NCI-H1417 (cell line): ENCODE measurements at regions not wholly inside any gene's neighbourhood (a gene's known extent, or its start where the extent isn't known, plus 50 kb on each side); places are given as distances from the start of the nearest gene placed in this dataset.

Experiments
- DNase-seq, 3 experiments: peaks; one replicate each; lab custom pipeline; 2025; lab: John Stamatoyannopoulos, UW

GRCh38 chr6:44636561-44637248 lies 249.2 kb downstream of the CDC5L start:
- DNase-seq, result no peak

DNA sequence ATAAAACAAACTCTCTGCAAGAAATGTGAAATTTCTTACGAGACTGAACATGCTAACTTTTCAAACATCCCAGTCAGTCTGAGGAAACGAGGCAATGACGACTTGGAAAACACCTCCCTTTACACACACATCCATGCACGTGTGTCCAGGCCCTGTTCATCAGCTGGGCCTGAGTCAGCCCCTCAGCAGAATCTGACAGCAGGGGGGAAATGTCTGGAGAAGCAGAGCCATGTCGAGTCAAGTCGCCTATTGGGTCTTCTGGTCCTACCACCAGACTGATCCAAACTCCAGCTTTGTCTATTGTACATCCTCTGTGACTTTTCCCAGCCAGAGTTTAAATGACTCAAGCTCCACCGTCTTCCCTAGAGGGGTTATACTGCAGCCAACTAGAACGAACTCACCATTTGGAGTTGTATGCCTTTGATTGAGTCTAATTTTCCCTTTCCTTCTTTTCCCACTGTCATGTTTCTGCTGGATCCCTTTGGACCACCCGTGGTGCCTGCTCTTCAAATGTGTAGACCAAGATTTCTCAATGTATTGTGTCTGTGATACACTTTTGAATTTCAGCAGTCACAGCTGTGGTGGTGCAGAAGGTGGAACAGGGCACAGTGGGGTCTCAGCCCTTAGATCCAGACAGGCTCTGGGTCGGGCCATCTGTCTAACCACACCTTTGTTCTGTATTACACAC lies 254.0 kb downstream of the CDC5L start:
- no peak for DNase-seq

DNA sequence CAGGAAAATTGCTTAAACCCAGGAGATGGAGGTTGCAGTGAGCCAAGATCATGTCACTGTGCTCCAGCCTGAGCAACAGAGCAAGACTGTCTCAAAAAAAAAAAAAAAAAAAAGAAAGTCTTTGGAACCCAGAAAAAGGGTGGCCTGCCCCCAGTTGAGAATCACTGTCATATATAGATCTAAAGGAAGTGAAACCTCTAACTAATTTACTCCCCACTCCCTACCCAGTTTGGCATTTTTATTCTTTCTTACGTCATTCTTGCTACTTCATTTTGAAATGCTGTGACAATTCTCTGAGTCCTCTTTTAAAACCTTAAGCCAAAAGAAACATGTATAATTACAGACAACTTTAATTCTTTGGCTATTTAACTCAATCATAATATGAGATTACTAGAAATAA lies 254.8 kb downstream of the CDC5L start:
- DNase-seq, result no peak

GRCh38 chr6:44642870-44643522 lies 255.5 kb downstream of the CDC5L start:
- DNase-seq, result peak; percentile 38 to 80 (median 66)

DNA sequence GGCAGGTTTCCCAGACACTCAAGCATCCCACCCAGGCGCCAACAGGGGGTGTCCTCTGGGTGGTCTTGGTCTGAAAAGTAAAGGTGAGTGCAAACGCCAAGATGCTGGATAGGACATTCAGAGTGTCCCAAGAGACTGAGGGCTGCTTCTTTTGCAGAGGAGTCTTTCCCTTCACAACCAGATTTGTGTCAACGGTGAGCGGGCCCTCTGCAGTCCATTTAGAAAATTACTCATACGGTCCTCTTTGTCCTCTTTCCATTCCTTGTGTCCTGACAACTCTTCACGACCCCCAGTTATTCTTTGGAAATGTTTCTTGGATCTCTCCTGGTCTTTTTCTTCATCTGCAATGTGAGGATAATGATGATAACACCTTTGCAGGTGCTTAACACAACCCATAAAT lies 257.8 kb downstream of the CDC5L start:
- DNase-seq, result no peak

GRCh38 chr6:44646355-44646754 lies 258.8 kb downstream of the CDC5L start:
- no peak for DNase-seq

DNA sequence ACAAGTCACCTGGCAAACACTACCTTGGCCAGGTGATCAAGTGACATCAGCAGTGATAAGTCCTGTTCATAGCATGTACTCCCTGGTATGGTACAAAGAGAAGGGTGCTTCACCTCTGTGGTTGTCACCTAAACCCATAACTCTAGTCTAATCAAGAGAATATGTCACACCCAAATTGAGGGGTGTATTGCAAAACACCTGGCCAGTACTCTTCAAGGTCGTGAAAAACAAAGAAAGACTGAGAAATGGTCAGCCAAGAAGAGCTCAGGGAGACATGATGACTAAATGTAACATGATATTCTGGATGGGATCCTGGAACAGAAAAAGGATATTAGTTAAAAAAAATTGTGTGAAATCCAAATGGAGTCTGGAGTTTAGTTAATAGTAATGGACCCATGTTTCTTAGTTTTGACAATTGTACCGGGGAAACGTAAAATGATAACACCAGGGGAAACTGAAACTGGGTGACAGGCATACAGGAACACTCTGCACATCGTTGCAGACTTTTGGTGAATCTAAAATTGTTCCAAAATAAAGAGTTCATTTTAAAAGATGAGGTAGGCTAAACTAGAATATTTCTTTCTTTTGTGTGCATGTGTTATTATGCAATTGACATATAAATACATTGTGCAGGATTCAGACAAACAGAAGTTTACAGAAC lies 262.0 kb downstream of the CDC5L start:
- peak in 1 of 3 experiments; percentile 13 for DNase-seq

DNA sequence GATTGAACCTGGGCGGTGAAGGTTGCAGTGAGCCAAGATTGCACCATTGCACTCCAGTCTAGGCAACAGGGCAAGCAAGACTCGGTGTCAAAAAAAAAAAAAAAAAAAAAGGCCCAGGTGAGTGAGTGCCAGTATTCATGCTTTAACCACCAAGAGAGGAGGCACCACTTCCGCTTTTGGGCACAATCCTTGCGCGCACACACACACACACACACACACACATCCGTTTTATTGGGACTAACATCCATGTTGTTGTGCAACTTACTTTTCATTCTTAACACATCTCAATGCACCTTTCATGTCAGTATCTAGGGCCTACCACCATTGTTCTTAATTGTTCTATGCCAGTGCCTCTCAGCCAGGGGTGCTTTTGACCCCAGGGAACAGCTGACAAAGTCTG lies 263.0 kb downstream of the CDC5L start:
- no peak for DNase-seq

DNA sequence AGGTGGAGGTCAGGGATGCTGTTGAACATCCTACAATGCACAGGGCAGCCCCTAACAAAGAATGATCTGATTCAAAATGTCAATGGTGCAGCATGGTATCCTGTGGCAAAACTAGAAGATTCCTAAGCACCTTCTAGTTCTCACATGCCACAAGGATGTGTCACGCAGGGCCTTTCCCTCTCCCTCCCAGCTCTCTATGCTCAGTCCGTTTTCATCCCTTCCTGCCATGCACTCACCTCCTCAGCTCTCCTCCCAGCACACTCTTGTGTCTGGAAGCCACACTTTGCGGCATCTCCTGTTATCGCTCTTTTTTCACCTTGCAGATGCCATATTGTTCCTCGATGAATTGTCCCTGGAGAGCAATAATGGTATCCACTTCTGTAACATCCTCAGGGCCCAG lies 263.4 kb downstream of the CDC5L start:
- no peak for DNase-seq

DNA sequence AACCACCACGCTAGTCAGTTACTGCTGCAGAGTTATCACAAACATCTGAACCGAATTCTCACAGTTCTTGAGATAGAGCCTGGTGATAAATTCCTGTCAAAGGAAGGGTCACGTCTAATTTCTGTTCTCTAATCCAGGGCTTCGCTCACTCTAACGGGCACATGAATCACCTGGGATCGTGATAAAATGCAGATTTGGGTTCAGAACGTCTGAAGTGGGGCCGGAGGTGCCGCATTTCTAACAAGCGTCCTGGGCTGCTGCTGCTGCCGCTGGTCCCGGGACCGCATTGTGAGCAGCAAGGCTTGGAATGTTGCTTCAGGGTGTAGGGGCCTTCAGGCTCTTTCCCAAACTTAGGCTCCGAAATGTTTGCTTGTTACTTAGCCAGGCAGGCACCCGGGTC lies 264.1 kb downstream of the CDC5L start:
- no peak for DNase-seq

DNA sequence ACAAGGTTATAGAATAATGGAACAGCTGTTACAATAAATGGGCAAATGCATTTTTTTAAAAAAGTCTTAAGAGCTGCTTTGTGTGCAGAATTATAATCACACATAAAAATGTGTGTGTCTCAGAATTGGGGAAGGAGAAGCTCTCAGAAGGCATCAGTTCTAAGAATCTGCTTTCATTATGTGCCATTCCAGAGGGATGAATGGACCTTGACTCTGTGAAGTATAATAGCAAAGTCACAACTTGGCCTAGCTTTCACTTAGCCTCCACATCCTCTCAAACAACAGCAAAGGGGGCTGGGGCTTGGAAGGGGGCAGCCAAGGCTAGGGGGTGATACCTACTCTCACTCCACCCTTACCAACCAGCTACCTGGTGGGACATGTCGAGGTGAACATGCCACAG lies 265.0 kb downstream of the CDC5L start:
- no peak for DNase-seq

- no peak for DNase-seq
Observed at GRCh38 chr6:44653091-44653490, 265.6 kb downstream of the CDC5L start.

GRCh38 chr6:44653761-44654218 lies 266.3 kb downstream of the CDC5L start:
- peak in 2 of 3 experiments; percentile 14 to 61 for DNase-seq

DNA sequence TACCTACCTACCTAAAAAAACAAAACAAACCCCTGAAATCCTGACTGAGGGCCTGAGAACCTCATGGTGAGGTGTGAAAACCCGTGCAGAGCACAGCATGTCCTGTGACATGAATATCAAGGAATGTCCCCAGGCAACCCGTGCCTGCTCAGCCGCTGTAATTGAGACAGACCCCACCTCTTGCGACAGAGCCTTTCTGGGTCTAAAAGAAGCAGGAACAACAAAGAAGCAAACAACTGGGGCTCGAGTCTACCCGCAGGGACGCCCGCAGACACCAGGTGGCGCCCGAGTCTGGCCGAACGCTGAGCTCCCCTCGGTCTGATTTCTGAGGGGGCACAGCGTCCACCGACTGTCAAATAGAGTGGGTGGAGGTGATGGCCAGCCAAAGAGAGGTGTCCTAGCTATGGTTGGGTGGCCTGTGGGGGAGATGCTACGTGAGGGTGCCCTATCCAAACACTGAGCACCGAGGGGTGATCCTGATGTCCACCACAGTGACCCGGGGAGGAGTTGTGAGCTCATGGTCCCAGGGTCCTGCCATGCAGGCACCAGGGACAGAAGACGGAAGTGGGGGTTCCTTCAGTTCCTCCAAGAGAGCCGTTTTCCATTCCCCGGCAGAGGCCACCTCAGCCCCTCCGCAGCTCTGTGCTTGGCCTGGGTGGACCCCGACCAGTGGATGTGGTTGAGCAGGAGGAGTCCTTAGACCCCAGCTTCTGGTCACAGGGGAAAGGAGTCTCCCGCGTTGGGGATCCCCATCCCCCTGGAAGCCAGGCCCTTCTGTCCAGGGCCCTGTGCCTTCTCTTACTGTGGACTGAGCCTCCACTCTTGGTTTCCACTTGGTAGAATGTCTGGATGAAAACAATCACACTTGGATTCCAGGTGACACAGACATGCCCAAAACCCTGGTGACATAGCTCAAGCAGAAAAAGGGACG lies 268.2 kb downstream of the CDC5L start:
- peak; percentile 33 to 70 (median 43) for DNase-seq

DNA sequence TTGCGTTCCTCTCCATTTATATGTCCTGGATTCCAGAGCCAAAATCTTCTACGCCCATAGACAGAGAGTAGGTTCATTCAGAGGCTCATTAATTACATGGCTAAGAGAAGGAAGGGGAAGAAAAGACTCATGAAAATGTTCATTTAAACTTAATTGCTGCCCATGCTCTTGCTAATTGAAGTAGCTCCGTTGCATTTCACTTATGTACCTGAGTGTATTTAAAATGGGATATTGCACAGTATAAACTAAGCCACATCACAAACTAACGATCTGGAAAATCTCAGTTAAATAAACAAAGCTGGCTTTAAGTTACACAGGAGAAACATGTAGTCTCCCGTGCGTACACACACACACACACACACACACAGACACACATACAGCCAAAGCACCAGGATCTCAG lies 269.2 kb downstream of the CDC5L start:
- DNase-seq, result no peak

GRCh38 chr6:44657206-44657819 lies 269.8 kb downstream of the CDC5L start:
- DNase-seq, result no peak

- no peak for DNase-seq
Observed at GRCh38 chr6:44658571-44658970, 271.1 kb downstream of the CDC5L start.

DNA sequence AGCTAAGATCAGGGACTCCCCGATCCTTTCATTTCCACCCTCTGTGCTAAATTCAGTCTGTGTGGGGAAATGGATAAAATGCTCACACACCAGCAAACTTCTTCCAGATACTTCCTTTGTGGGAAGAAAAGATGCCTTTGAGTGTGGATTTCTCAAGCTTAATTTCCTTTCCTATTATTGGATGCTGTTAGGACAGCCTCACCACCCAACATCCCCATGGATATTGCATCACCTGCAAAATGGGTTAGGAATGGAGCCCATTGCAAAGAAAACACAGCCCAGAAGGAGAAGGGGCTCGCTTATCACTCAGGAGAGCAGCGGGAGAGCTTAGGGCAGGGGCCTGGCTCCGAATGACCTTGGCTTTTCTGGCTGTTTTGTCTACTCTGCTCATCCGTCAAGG lies 272.2 kb downstream of the CDC5L start:
- DNase-seq, result no peak

GRCh38 chr6:44660561-44661220 lies 273.2 kb downstream of the CDC5L start:
- DNase-seq, result no peak

GRCh38 chr6:44661221-44662008 lies 273.9 kb downstream of the CDC5L start:
- DNase-seq, result no peak
